IMR-90 (cell line): ENCODE measurements at regions not wholly inside any gene's neighbourhood (a gene's known extent, or its start where the extent isn't known, plus 50 kb on each side); places are given as distances from the start of the nearest gene placed in this dataset.

Source experiments
- ATAC-seq: fragments of 200-7000 bp; cut with Tn5 transposase; 2 replicates; pipeline ENCODE4 v1.9.1; 2020; ENCODE audit warnings: low read depth, mild to moderate bottlenecking, moderate library complexity
- BruUV-seq: library from RNA; stranded (reverse); fragments of 400-500 nt; replicated peaks from 2 replicates; lab custom pipeline; 2021; lab: Mats Ljungman, UMichigan
- CTCF ChIA-PET: fragments of 300-600 bp; formaldehyde crosslinking; extraction: SDS; loops from one replicate; lab custom pipeline; 2021; ENCODE audit warnings: antibody characterized with exemption; lab: Yijun Ruan, JAX
- POLR2A ChIA-PET: fragments of 300-600 bp; sonication (Branson Sonifier 250); formaldehyde crosslinking; loops from one replicate; lab custom pipeline; 2022; ENCODE audit warnings: antibody characterized with exemption; ENCODE audit not compliant: unreplicated experiment; lab: Charles Lee
- DNase-seq: peaks from one replicate; pipeline ENCODE4 v3.0.0; 2013
- H2AFZ ChIP-seq: replicated peaks from 2 replicates; pipeline ENCODE3; 2013; ENCODE audit warnings: low read length, mild to moderate bottlenecking; ENCODE audit not compliant: poor library complexity
- H2AK5ac ChIP-seq: 2 replicates; pipeline ENCODE4 v1.6.1; 2013; ENCODE audit warnings: low read depth, low read length, inconsistent platforms
- H2AK9ac ChIP-seq: replicated peaks from 2 replicates; pipeline ENCODE3; 2013; ENCODE audit warnings: mild to moderate bottlenecking, low read depth, low read length, moderate library complexity; ENCODE audit not compliant: poor library complexity
- H2BK120ac ChIP-seq: 2 replicates; pipeline ENCODE4 v1.6.1; 2013; ENCODE audit warnings: low read depth, low read length, inconsistent platforms
- H2BK15ac ChIP-seq: 3 replicates; pipeline ENCODE4 v1.6.1; 2013; ENCODE audit warnings: low read depth, low read length, inconsistent platforms
- H2BK20ac ChIP-seq: 2 replicates; pipeline ENCODE4 v1.6.1; 2013; ENCODE audit warnings: low read depth, mild to moderate bottlenecking, inconsistent platforms, low read length, moderate library complexity
- H2BK5ac ChIP-seq: 2 replicates; pipeline ENCODE4 v1.6.1; 2013; ENCODE audit warnings: mild to moderate bottlenecking, low read depth, low read length, inconsistent platforms; ENCODE audit not compliant: poor library complexity, severe bottlenecking
- H3K14ac ChIP-seq: replicated peaks from 2 replicates; pipeline ENCODE4 v1.6.1; 2013; ENCODE audit warnings: low read depth, low read length, inconsistent platforms
- H3K18ac ChIP-seq: 2 replicates; pipeline ENCODE4 v1.6.1; 2013; ENCODE audit warnings: low read depth, low read length, control low read depth
- H3K23ac ChIP-seq: 2 replicates; pipeline ENCODE4 v1.6.1; 2013; ENCODE audit warnings: low read depth, low read length, inconsistent platforms
- H3K27ac ChIP-seq: 2 replicates; pipeline ENCODE4 v1.5.1; 2013; ENCODE audit warnings: mild to moderate bottlenecking, control low read depth, low read length; ENCODE audit not compliant: insufficient read depth
- H3K27me3 ChIP-seq: 2 replicates; pipeline ENCODE4 v1.6.1; 2013; ENCODE audit warnings: low read length; ENCODE audit not compliant: control insufficient read depth, insufficient read depth
- H3K36me3 ChIP-seq: 2 replicates; pipeline ENCODE4 v1.6.1; 2013; ENCODE audit warnings: low read length, mixed read lengths; ENCODE audit not compliant: control insufficient read depth, insufficient read depth
- H3K4ac ChIP-seq: 2 replicates; pipeline ENCODE4 v1.6.1; 2013; ENCODE audit warnings: low read depth, low read length, inconsistent platforms
- H3K4me1 ChIP-seq: 2 replicates; pipeline ENCODE4 v1.6.1; 2013; ENCODE audit warnings: low read length, mixed read lengths; ENCODE audit not compliant: control insufficient read depth, insufficient read depth
- H3K4me2 ChIP-seq: 2 replicates; pipeline ENCODE4 v1.6.1; 2013; ENCODE audit warnings: low read depth, mild to moderate bottlenecking, control low read depth, low read length, moderate library complexity
- H3K4me3 ChIP-seq: 2 replicates; pipeline ENCODE4 v1.5.1; 2013; ENCODE audit warnings: low read depth, mild to moderate bottlenecking, control low read depth, low read length, moderate library complexity; ENCODE audit not compliant: insufficient read depth
- H3K56ac ChIP-seq: 2 replicates; pipeline ENCODE4 v1.6.1; 2013; ENCODE audit warnings: low read length, inconsistent platforms; ENCODE audit not compliant: insufficient read depth; ENCODE audit errors: extremely low read depth
- H3K79me1 ChIP-seq, 2 experiments: 2 replicates each; pipeline ENCODE4 v1.6.1; 2013; ENCODE audit warnings: low read length in 2 of 2, inconsistent platforms in 1 of 2, low read depth in 1 of 2
- H3K9ac ChIP-seq: 2 replicates; pipeline ENCODE4 v1.6.1; 2013; ENCODE audit warnings: low read depth, low read length, control low read depth
- H3K9me1 ChIP-seq: 2 replicates; pipeline ENCODE4 v1.6.1; 2013; ENCODE audit warnings: low read length, inconsistent platforms; ENCODE audit not compliant: insufficient read depth
- H3K9me3 ChIP-seq: 2 replicates; pipeline ENCODE4 v1.6.1; 2013; ENCODE audit warnings: low read length; ENCODE audit not compliant: control insufficient read depth, insufficient read depth
- H4K20me1 ChIP-seq: 2 replicates; pipeline ENCODE4 v1.6.1; 2013; ENCODE audit warnings: low read length, inconsistent platforms; ENCODE audit not compliant: insufficient read depth
- H4K5ac ChIP-seq: 2 replicates; pipeline ENCODE4 v1.6.1; 2013; ENCODE audit warnings: mild to moderate bottlenecking, low read depth, low read length, control low read depth
- H4K8ac ChIP-seq, 2 experiments: 2 replicates each; pipeline ENCODE4 v1.6.1; 2013; ENCODE audit warnings: low read depth in 2 of 2, low read length in 2 of 2, control low read depth in 1 of 2, inconsistent platforms in 1 of 2
- H4K91ac ChIP-seq: 2 replicates; pipeline ENCODE4 v1.6.1; 2013; ENCODE audit warnings: low read depth, low read length, inconsistent platforms; ENCODE audit not compliant: insufficient read depth
- BHLHE40 ChIP-seq: fragments of 150-350 bp; IDR thresholded peaks from 2 replicates; pipeline ENCODE4 v1.6.1; 2016; ENCODE audit warnings: mild to moderate bottlenecking, low read depth, low read length
- CEBPB ChIP-seq: IDR thresholded peaks from 2 replicates; pipeline ENCODE4 v1.6.1; 2012; ENCODE audit warnings: low read depth, low read length, improper control_type of control experiment
- CHD1 ChIP-seq: IDR thresholded peaks from 2 replicates; pipeline ENCODE4 v1.6.1; 2012; ENCODE audit warnings: low read depth, low read length, improper control_type of control experiment
- FOS ChIP-seq: fragments of 150-350 bp; IDR thresholded peaks from 2 replicates; pipeline ENCODE4 v1.6.1; 2016; ENCODE audit warnings: low read depth, low read length
- MAFK ChIP-seq: IDR thresholded peaks from 2 replicates; pipeline ENCODE4 v1.6.1; 2012; ENCODE audit warnings: low read depth, low read length, improper control_type of control experiment
- MAZ ChIP-seq: IDR thresholded peaks from 2 replicates; pipeline ENCODE4 v1.6.1; 2012; ENCODE audit warnings: low read depth, mild to moderate bottlenecking, low read length, improper control_type of control experiment, moderate library complexity, borderline replicate concordance
- MXI1 ChIP-seq: IDR thresholded peaks from 2 replicates; pipeline ENCODE4 v1.6.1; 2012; ENCODE audit warnings: low read depth, mild to moderate bottlenecking, low read length, moderate library complexity, borderline replicate concordance
- NFE2L2 ChIP-seq: fragments of 150-350 bp; IDR thresholded peaks from 2 replicates; pipeline ENCODE4 v1.6.1; 2016; ENCODE audit warnings: low read depth, mild to moderate bottlenecking, low read length
- POLR2A ChIP-seq: IDR thresholded peaks from 2 replicates; pipeline ENCODE4 v1.6.1; 2012; ENCODE audit warnings: mild to moderate bottlenecking, low read depth, low read length
- RAD21 ChIP-seq: IDR thresholded peaks from 2 replicates; pipeline ENCODE4 v1.6.1; 2012; ENCODE audit warnings: low read length, improper control_type of control experiment
- RCOR1 ChIP-seq: IDR thresholded peaks from 2 replicates; pipeline ENCODE4 v1.6.1; 2012; ENCODE audit warnings: mild to moderate bottlenecking, low read length, improper control_type of control experiment; ENCODE audit not compliant: insufficient replicate concordance
- RFX5 ChIP-seq: IDR thresholded peaks from 2 replicates; pipeline ENCODE4 v1.8.0; 2012; ENCODE audit warnings: low read depth, mild to moderate bottlenecking, low read length, moderate library complexity
- SMC3 ChIP-seq: fragments of 150-350 bp; IDR thresholded peaks from 2 replicates; pipeline ENCODE4 v1.6.1; 2016; ENCODE audit warnings: low read depth, mild to moderate bottlenecking, antibody characterized with exemption, low read length, moderate library complexity
- WGBS, 2 experiments: methylation state at CpG; one replicate each; pipeline versions ENCODE4 v1.1.5 to v1.1.7; 2013; ENCODE audit warnings: missing lambda C conversion rate in 2 of 2; ENCODE audit not compliant: insufficient read length in 1 of 2; ENCODE audit errors: extremely low coverage in 2 of 2; 5-methylcytosine and 5-hydroxymethylcytosine counted together
- dilution Hi-C: fragments of 300-500 bp; cut with HindIII; formaldehyde crosslinking; loops from one replicate; pipeline ENCODE4 v1.14.3; 2018; ENCODE audit warnings: low sequenced_read_pairs; ENCODE audit not compliant: unreplicated experiment
- in situ Hi-C: fragments of 300-500 bp; cut with MboI; formaldehyde crosslinking; loops from 3 replicates; pipeline ENCODE4 v1.14.3; 2019; ENCODE audit warnings: low sequenced_read_pairs, inconsistent platforms, mixed read lengths
- intact Hi-C: fragments of 100-400 bp; cut with micrococcal nuclease; formaldehyde crosslinking; loops from 2 replicates; pipeline ENCODE4 v1.10.0; 2022
- TF ChIP-seq, protein P1 (sequence below): conservative IDR thresholded peaks from 2 replicates; pipeline ENCODE4 v1.5.1; 2012; ENCODE audit warnings: mild to moderate bottlenecking, low read depth, low read length, improper control_type of control experiment
- TF ChIP-seq, protein P2 (sequence below): fragments of 150-350 bp; IDR thresholded peaks from 2 replicates; pipeline ENCODE4 v1.6.1; 2016; ENCODE audit warnings: low read depth, mild to moderate bottlenecking, low read length, moderate library complexity, borderline replicate concordance
- TF ChIP-seq, protein P3 (sequence below): fragments of 150-350 bp; IDR thresholded peaks from 2 replicates; pipeline ENCODE4 v1.6.1; 2017; ENCODE audit warnings: mild to moderate bottlenecking, antibody characterized with exemption, low read length, low read depth

DNA sequence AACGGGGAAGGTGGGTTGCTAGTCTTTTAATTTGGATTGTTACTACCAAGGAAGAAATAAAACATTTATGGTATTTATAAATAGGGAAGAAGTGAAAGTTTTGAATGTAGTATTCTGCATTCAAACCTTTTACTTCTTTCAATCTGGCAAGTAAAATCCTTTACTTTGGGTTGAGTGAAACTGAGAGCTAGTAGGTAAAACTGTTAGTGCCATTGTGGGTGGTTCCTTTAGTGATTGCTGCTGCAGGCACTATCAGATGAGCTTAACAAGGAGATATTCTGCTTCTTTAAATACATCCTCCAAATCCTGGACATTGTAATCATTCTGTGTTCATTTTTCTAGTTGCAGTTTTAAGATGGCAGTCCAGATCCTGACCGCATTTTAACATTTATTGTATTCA is 650.9 kb upstream of the PCDH10 start:
- Histone ChIP-seq H3K9me3 (no peaks in the 10 kb centered on the region), H2AFZ (no peak overlapping the region), H3K4me1 (no peaks in the 10 kb centered on the region), H3K23ac (no peak overlapping the region), H4K91ac (no peak overlapping the region), H3K4me3 (no peak overlapping the region), H3K79me1 (no peaks in the 10 kb centered on the region), H4K20me1 (no peaks in the 10 kb centered on the region), H2BK5ac (no peak overlapping the region), H3K18ac (no peak overlapping the region), H2AK5ac (no peak overlapping the region), H3K56ac (no peak overlapping the region), H3K4ac (no peak overlapping the region), H2BK120ac (no peak overlapping the region), H2BK15ac (no peak overlapping the region), H2AK9ac (no peak overlapping the region), H3K36me3 (no peaks in the 10 kb centered on the region), H3K14ac (no peak overlapping the region), H4K5ac (no peak overlapping the region), H3K9ac (no peak overlapping the region), H2BK20ac (no peak overlapping the region), H3K9me1 (no peaks in the 10 kb centered on the region), H3K4me2 (no peak overlapping the region), H3K27me3 (no peaks in the 10 kb centered on the region), H3K27ac (no peak overlapping the region), H4K8ac (no peak overlapping the region)
- POLR2A ChIA-PET: no interaction called here
- BruUV-seq: no TSS peak
- intact Hi-C loops: no loop called here
- no peak for ATAC-seq
- dilution Hi-C loops: no loop called here
- TF ChIP-seq, protein P1, sequence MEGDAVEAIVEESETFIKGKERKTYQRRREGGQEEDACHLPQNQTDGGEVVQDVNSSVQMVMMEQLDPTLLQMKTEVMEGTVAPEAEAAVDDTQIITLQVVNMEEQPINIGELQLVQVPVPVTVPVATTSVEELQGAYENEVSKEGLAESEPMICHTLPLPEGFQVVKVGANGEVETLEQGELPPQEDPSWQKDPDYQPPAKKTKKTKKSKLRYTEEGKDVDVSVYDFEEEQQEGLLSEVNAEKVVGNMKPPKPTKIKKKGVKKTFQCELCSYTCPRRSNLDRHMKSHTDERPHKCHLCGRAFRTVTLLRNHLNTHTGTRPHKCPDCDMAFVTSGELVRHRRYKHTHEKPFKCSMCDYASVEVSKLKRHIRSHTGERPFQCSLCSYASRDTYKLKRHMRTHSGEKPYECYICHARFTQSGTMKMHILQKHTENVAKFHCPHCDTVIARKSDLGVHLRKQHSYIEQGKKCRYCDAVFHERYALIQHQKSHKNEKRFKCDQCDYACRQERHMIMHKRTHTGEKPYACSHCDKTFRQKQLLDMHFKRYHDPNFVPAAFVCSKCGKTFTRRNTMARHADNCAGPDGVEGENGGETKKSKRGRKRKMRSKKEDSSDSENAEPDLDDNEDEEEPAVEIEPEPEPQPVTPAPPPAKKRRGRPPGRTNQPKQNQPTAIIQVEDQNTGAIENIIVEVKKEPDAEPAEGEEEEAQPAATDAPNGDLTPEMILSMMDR: no peak
- TF ChIP-seq, protein P2, sequence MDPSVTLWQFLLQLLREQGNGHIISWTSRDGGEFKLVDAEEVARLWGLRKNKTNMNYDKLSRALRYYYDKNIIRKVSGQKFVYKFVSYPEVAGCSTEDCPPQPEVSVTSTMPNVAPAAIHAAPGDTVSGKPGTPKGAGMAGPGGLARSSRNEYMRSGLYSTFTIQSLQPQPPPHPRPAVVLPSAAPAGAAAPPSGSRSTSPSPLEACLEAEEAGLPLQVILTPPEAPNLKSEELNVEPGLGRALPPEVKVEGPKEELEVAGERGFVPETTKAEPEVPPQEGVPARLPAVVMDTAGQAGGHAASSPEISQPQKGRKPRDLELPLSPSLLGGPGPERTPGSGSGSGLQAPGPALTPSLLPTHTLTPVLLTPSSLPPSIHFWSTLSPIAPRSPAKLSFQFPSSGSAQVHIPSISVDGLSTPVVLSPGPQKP: no peak
- TF ChIP-seq MAZ (no peak), CHD1 (no peak), RAD21 (no peak), NFE2L2 (no peak), MAFK (no peak), FOS (no peak), CEBPB (no peak), POLR2A (no peak), SMC3 (no peak), RCOR1 (no peak), MXI1 (no peak), BHLHE40 (no peak), RFX5 (no peak)
- TF ChIP-seq, protein P3, sequence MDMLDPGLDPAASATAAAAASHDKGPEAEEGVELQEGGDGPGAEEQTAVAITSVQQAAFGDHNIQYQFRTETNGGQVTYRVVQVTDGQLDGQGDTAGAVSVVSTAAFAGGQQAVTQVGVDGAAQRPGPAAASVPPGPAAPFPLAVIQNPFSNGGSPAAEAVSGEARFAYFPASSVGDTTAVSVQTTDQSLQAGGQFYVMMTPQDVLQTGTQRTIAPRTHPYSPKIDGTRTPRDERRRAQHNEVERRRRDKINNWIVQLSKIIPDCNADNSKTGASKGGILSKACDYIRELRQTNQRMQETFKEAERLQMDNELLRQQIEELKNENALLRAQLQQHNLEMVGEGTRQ: no peak
- WGBS, 2 experiments: no CpG with 5 or more reads among the region's 2 CpGs
- CTCF ChIA-PET: no interaction called here
- in situ Hi-C loops: no loop called here
- no peak for DNase-seq
